Neural cell (in vitro differentiated cells): ENCODE measurements at regions not wholly inside any gene's neighbourhood (a gene's known extent, or its start where the extent isn't known, plus 50 kb on each side); places are given as distances from the start of the nearest gene placed in this dataset.

ENCODE experiments used
- EP300 ChIP-seq: fragments of 450-650 bp; conservative IDR thresholded peaks from 2 replicates; pipeline ENCODE4 v1.6.1; 2014; ENCODE audit warnings: antibody characterized with exemption, mild to moderate bottlenecking, moderate library complexity; ENCODE audit not compliant: poor library complexity, severe bottlenecking
- EZH2 ChIP-seq: fragments of 200-600, 300-800 bp; shearing (Covaris generic), sonication (generic); IDR thresholded peaks from 2 replicates; pipeline ENCODE4 v1.6.1; 2014; ENCODE audit warnings: antibody characterized with exemption, low read length, borderline replicate concordance, mild to moderate bottlenecking; ENCODE audit not compliant: insufficient read depth, poor library complexity, severe bottlenecking
- MXI1 ChIP-seq: fragments of 450-650 bp; conservative IDR thresholded peaks from 2 replicates; pipeline ENCODE4 v1.6.1; 2014; ENCODE audit warnings: antibody characterized with exemption, mild to moderate bottlenecking; ENCODE audit not compliant: poor library complexity, severe bottlenecking
- POLR2AphosphoS5 ChIP-seq: IDR thresholded peaks from 2 replicates; pipeline ENCODE4 v1.6.1; 2012
- RAD21 ChIP-seq: fragments of 450-650 bp; conservative IDR thresholded peaks from 2 replicates; pipeline ENCODE4 v1.6.1; 2014; ENCODE audit warnings: antibody characterized with exemption, mild to moderate bottlenecking, moderate library complexity
- TAF1 ChIP-seq: IDR thresholded peaks from 2 replicates; pipeline ENCODE4 v1.6.1; 2012; ENCODE audit warnings: low read depth
- TF ChIP-seq, protein P1 (sequence below): fragments of 450-650 bp; IDR thresholded peaks from 2 replicates; pipeline ENCODE4 v1.5.1; 2014; ENCODE audit warnings: antibody characterized with exemption, mild to moderate bottlenecking, moderate library complexity; ENCODE audit not compliant: poor library complexity, severe bottlenecking
- TF ChIP-seq, protein P2 (sequence below): IDR thresholded peaks from 2 replicates; pipeline ENCODE4 v1.6.1; 2012; ENCODE audit warnings: borderline replicate concordance

DNA sequence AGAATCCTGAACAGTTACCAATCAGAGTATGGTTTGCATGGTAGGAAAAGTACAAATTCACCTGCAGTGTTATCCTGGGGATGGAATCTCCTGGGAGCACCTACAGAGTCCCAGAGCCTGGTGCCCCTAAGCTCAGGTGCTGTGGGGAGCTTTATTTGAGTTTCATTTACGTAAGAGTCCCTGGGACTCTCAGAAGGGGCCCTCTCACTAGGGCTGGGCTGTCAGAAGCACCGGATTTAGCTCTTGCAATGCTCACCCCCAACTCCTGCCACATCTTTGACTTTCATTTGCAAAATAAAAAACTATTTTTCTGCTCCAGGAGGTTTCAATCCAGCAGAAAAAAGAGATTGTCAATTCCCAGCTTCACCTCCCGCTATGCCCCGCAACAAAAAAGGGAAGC, 569.8 kb upstream of the B3GAT1 start:
- TF ChIP-seq, protein P1, sequence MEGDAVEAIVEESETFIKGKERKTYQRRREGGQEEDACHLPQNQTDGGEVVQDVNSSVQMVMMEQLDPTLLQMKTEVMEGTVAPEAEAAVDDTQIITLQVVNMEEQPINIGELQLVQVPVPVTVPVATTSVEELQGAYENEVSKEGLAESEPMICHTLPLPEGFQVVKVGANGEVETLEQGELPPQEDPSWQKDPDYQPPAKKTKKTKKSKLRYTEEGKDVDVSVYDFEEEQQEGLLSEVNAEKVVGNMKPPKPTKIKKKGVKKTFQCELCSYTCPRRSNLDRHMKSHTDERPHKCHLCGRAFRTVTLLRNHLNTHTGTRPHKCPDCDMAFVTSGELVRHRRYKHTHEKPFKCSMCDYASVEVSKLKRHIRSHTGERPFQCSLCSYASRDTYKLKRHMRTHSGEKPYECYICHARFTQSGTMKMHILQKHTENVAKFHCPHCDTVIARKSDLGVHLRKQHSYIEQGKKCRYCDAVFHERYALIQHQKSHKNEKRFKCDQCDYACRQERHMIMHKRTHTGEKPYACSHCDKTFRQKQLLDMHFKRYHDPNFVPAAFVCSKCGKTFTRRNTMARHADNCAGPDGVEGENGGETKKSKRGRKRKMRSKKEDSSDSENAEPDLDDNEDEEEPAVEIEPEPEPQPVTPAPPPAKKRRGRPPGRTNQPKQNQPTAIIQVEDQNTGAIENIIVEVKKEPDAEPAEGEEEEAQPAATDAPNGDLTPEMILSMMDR, result no peak
- no peak for TF ChIP-seq EZH2
- TF ChIP-seq POLR2AphosphoS5, result no peak
- TF ChIP-seq TAF1, result no peak
- no peak for TF ChIP-seq EP300
- TF ChIP-seq, protein P2, sequence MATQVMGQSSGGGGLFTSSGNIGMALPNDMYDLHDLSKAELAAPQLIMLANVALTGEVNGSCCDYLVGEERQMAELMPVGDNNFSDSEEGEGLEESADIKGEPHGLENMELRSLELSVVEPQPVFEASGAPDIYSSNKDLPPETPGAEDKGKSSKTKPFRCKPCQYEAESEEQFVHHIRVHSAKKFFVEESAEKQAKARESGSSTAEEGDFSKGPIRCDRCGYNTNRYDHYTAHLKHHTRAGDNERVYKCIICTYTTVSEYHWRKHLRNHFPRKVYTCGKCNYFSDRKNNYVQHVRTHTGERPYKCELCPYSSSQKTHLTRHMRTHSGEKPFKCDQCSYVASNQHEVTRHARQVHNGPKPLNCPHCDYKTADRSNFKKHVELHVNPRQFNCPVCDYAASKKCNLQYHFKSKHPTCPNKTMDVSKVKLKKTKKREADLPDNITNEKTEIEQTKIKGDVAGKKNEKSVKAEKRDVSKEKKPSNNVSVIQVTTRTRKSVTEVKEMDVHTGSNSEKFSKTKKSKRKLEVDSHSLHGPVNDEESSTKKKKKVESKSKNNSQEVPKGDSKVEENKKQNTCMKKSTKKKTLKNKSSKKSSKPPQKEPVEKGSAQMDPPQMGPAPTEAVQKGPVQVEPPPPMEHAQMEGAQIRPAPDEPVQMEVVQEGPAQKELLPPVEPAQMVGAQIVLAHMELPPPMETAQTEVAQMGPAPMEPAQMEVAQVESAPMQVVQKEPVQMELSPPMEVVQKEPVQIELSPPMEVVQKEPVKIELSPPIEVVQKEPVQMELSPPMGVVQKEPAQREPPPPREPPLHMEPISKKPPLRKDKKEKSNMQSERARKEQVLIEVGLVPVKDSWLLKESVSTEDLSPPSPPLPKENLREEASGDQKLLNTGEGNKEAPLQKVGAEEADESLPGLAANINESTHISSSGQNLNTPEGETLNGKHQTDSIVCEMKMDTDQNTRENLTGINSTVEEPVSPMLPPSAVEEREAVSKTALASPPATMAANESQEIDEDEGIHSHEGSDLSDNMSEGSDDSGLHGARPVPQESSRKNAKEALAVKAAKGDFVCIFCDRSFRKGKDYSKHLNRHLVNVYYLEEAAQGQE, result no peak
- TF ChIP-seq MXI1, result no peak
- no peak for TF ChIP-seq RAD21
